ENCODE measurements at regions not wholly inside any gene's neighbourhood (a gene's known extent, or its start where the extent isn't known, plus 50 kb on each side); places are given as distances from the start of the nearest gene placed in this dataset.
"Not testable (repeated sequence)": the region's sequence is repeated elsewhere in the genome, so short reads cannot be mapped to it uniquely, and the experiment has no call there.

DNA sequence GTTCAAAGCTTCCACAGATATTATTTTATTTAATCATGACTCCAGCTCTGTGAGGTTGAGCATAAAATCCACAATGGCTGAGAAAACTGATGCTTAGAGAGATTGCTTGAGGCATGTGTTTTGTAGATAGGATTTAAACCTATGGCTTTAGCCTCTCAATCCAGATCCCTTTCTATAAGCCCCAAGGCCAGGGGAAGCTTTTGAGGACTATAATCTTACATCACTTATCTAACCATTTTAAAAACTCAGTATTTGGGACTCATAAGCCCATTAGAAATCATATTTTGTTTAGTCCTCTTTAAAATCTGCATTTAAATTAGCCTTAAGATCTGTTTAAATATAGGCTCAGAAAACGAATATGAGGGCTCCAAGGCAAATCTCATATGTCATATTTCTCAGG lies 135.4 kb upstream of the SERPINE2 start:
- no peak for DNase-seq

DNA sequence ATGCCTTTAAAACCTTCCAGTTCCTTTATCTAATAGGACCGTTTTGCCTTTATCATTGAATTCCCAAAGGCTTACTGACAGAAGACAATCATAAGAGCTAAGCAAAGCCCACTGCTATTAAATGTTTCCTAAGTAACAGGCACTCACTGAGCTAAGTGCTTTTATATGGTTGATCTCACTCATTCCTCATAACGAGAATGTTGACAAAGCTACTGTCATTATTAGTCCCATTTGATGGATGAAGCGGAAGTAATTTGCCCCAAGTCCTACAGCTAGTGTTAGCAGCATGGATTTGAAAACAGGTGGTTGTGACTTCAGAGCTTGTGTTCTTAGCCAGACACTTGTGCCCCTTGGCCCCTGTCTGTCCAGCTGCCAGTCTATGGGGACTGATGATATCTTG lies 134.8 kb upstream of the SERPINE2 start:
- no peak for DNase-seq

DNA sequence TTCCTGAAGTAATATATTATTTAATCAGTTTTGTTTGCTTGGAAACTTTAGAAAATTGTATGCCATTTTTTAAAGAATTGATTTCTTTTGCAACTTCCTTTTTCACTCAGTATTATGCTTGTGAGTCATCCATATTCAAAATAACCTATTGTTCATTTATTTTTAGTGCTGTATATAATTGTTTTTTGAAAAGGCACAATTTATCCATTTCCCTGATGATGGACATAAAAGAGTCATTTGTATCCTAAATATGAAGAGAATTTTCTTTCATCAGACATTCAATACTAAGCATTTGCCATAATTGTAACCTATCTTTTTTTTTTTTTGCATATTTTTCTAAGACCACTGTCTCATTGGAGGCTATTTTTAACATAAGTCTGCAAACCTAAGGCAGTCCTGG lies 134.1 kb upstream of the SERPINE2 start:
- no peak for DNase-seq

- DNase-seq: no peak
Measured at GRCh38 chr2:224171226-224171625, 132.1 kb upstream of the SERPINE2 start.

DNA sequence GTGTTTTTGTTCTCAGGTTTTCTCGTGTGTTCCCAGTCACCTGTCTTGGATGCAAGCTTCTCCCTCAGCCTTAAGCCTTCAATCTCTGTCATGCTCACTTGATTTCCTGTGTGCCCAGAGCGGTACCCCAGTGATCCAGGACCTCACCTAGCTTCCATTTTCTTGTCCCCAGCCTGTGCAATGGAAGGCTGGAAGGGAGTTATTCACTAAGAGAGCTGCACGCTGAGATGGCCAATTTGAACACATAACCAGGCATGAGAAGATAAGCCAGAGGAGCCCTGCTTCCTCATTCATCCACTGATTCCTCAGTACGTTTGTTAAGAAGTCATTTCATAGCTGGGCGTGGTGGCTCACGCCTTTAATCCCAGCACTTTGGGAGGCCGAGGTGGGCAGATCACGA lies 130.8 kb upstream of the SERPINE2 start:
- DNase-seq: no peak

DNA sequence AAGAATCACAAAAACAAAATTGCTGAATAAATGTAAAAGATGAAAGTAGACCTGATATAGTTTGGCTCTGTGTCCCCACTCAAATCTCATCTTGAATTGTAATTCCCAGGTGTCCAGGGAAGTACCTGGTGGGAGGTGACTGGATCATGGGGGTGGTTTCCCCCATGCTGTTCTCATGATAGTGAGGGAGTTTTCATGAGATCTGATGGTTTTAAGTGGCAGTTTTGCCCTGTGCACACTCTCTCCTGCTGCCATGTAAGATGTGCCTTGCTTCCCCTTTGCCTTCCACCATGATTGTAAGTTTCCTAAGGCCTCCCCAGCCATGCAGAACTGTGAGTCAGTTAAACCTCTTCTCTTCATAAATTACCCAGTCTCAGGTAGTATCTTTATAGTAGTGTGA lies 128.7 kb upstream of the SERPINE2 start:
- not testable (repeated sequence) for DNase-seq

GRCh38 chr2:224166654-224167053 lies 127.6 kb upstream of the SERPINE2 start:
- no peak for DNase-seq

GRCh38 chr2:224165901-224166319 lies 126.8 kb upstream of the SERPINE2 start:
- peak in 1 of 5 experiments; percentile 9 for DNase-seq

- no peak for DNase-seq
Measured at GRCh38 chr2:224163566-224164307, 124.7 kb upstream of the SERPINE2 start.

DNA sequence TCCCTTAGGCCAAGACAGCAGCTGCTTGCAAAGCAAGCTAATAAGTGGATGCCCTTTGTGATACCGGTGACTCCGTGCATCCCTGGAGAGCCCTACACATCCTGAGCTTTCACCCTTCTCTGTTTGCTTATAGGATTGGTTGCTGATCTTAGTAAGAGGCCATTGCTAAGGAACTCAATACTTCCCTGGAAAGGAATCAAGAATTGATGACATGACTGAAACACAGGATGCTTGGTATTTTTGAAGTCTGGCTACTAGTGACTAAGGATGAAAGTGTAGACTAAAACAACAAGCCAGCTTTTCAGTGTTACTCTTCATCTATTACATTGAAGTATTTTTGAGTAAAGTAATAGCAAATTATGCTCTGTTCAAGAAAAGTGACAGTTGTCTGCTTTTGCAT lies 123.0 kb upstream of the SERPINE2 start:
- no peak for DNase-seq

DNA sequence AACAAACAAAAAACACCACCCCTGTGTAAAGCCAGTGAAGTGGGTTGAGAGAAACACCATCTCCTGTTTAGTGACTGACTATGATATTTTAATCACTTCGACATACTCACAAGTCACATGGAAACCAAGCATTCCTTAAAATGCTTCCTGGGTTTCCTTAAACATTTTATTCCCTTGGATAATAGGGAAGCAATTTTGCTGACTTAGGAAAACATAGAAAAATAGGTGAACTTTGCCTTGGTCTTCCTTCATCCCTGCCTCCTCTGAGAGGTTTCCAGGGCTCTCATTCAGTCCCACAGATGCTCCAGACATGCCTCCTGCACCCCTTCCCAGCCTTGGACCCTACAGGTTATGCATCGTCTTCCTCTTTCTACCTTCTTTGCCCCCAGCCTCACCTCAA lies 122.6 kb upstream of the SERPINE2 start:
- DNase-seq: no peak

DNA sequence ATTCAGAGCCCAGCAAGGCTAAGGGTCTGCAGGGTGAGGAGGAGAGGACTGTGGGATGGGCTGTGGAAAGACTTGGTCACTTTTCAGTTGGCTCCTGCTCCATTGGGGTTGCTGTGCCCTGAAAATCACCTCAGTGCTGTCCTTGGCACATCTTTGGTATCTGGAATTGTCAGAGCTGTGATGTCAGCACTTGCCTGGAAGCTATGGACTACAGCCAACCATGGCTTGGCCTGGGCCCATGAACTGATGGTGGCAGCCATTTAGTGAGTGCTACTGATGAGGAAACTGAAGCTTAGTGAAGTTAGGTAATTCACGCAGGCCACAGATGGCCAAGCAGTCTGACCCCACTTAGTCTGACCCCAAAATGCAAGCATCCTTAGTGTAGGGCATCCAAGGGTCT lies 121.8 kb upstream of the SERPINE2 start:
- no peak for DNase-seq

GRCh38 chr2:224159345-224159928 lies 120.4 kb upstream of the SERPINE2 start:
- DNase-seq: no peak

- no peak for DNase-seq
Measured at GRCh38 chr2:224158831-224159230, 119.7 kb upstream of the SERPINE2 start.

DNA sequence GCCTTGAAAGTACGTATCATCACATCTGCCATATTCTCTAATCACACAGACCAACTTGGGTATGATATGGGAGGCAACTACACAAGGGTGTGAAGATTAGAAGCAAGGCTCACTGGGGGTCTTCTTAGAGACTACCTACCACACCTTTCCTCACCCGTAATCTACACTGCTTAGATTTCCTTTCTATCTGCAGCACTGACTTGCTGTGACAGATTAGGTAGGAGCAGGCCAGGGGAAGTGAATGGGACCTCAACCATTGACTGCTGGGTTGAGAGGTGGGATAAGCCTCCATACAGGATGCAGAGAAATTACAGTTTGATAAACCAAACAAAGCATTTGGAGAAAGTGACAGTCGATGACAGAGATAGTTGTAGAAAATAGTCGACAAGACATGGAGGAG lies 119.0 kb upstream of the SERPINE2 start:
- no peak for DNase-seq

GRCh38 chr2:224157655-224158054 lies 118.6 kb upstream of the SERPINE2 start:
- DNase-seq: no peak

DNA sequence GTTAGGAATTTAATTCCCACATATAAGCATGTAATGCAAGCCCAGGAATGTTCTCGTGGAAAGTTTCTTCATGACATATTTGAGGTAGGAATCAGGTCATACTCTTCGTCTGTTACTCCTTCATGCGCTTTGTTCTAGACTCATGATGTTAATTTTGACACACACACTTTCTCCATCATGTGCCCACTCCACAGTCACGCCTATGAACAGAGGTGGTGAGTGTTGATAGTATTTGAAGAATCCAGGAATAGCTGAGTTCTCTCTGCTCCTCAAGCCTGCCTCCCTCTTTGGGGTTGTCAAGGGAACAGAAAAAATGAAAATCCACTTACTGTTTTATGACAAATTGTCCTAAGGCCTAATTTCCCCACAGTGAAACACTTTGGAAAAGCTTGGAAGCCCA lies 117.3 kb upstream of the SERPINE2 start:
- DNase-seq: no peak

DNA sequence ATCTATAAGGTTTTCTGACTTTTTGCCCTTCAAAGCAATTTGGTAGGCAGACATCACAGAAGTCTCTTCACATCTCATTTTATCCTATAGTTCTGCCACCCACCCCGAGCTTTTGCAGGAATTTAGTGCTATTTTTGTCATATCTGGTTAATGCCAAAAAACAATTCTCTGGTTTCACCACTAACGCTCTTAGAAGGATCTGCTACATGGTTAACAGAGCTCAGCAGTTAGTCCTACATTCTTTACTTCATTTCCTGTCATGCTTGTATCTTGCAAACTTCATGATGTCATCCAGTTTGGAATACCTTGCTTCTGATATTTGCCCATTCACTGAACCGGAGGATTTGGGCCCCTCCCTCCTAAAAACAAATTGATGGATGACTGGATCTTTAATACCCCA lies 116.8 kb upstream of the SERPINE2 start:
- no peak for DNase-seq

- DNase-seq: no peak
Measured at GRCh38 chr2:224155371-224155770, 116.3 kb upstream of the SERPINE2 start.

DNA sequence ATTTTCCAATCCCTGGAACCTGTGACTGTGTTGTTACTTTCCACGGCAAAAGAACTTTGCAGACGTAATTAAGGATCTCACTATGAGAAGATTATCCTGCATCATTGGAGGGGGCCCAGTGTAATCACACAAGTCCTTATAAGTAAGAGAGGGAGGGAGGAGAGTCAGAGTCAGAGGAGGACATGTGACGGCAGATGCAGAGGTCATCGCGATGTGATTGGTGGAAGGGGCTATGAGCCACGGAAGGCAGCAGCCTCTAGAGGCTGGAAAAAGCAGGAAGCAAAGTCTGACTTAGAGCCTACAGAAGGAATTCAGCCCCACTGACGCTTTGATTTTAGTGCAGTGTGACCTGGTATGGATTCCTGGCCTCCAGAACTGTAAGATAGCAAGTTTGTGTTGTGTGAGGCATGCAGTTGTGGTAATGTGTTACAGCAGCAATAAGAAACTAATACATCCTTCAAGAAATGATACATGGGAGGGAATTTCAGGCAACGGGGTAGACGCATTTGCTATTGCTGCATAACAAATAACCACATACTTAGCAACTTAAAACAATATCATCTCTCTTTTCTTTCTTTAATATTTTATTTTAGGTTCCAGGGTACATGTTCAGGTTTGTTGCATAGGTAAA lies 112.7 kb upstream of the SERPINE2 start:
- DNase-seq: no peak

DNA sequence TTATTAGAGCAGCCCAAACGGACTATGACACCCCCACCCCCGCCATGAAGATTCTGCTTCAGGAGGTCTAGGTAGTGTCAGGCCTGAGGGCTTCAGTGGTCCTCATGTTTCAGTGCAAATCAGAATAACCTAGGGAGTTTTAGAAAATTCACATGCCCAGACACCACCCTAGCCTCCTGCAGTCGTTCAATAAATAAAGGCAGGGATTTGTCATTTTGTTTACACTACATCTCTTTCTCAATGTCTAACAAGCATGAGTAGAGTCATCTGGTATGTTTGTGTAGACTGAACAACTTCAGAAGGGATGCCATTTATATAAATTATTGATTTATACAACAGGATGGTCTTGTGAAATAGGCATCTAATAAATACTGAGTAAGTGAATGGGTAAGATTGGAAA lies 112.1 kb upstream of the SERPINE2 start:
- no peak for DNase-seq

- not testable (repeated sequence) for DNase-seq
Measured at GRCh38 chr2:224148058-224148457, 109.0 kb upstream of the SERPINE2 start.

DNA sequence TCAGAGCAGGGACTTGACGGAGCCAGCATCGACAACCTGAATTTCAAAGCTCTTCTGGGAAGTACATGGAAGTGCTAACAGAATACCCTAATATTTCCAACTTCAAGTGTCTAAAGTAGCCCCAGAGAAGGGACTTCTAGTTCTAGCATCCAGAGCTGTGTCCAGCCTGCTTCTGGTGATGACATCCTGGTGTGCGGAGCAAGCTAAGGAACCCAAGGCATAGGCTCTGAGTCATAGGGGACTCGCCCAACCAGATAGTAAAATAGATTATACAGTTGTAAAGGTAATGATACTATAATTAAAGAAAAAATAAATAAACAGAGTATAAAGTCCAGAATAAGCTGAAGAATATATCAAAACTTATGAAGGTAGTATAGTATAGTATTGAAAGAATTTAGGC lies 108.1 kb upstream of the SERPINE2 start:
- no peak for DNase-seq

Data from T-helper 2 cell (primary cell).